Right renal cortex interstitium (tissue), 3 donors: ENCODE measurements at regions not wholly inside any gene's neighbourhood (a gene's known extent, or its start where the extent isn't known, plus 50 kb on each side); places are given as distances from the start of the nearest gene placed in this dataset.

ENCODE experiments used
- DNase-seq, 3 donors: peaks; one replicate each; pipeline ENCODE4 v3.0.0-alpha.2; 2013; ENCODE audit warnings: low read depth in 3 of 3, low spot score in 2 of 3

GRCh38 chrX:39117101-39117500 is 315.8 kb downstream of the MID1IP1 start:
- no peak for DNase-seq

- DNase-seq, result no peak
Observed at GRCh38 chrX:39121903-39122302, 320.6 kb downstream of the MID1IP1 start.

- DNase-seq, result no peak
Observed at GRCh38 chrX:39125834-39126233, 324.6 kb downstream of the MID1IP1 start.

GRCh38 chrX:39133971-39134370 is 332.7 kb downstream of the MID1IP1 start:
- no peak for DNase-seq

GRCh38 chrX:39137363-39137954 is 336.2 kb downstream of the MID1IP1 start:
- DNase-seq, result no peak

- no peak for DNase-seq
Observed at GRCh38 chrX:39140581-39140980, 339.3 kb downstream of the MID1IP1 start.

GRCh38 chrX:39144323-39144722 is 343.1 kb downstream of the MID1IP1 start:
- DNase-seq, result no peak

- no peak for DNase-seq
Observed at GRCh38 chrX:39144956-39145355, 343.7 kb downstream of the MID1IP1 start.

GRCh38 chrX:39145859-39146258 is 344.6 kb downstream of the MID1IP1 start:
- DNase-seq, result no peak

- no peak for DNase-seq
Observed at GRCh38 chrX:39149761-39150160, 348.5 kb downstream of the MID1IP1 start.

- no peak for DNase-seq
Observed at GRCh38 chrX:39150220-39150619, 349.0 kb downstream of the MID1IP1 start.

- DNase-seq, result no peak
Observed at GRCh38 chrX:39150621-39151020, 349.4 kb downstream of the MID1IP1 start.

- DNase-seq, result no peak
Observed at GRCh38 chrX:39152106-39152649, 350.9 kb downstream of the MID1IP1 start.

- no peak for DNase-seq
Observed at GRCh38 chrX:39156051-39156450, 354.8 kb downstream of the MID1IP1 start.

GRCh38 chrX:39157006-39157405 is 355.7 kb downstream of the MID1IP1 start:
- no peak for DNase-seq

GRCh38 chrX:39157796-39158195 is 356.5 kb downstream of the MID1IP1 start:
- no peak for DNase-seq

GRCh38 chrX:39158801-39159657 is 357.8 kb downstream of the MID1IP1 start:
- no peak for DNase-seq

- no peak for DNase-seq
Observed at GRCh38 chrX:39159921-39160507, 358.8 kb downstream of the MID1IP1 start.

- no peak for DNase-seq
Observed at GRCh38 chrX:39161611-39162255, 360.5 kb downstream of the MID1IP1 start.

GRCh38 chrX:39162322-39162735 is 361.1 kb downstream of the MID1IP1 start:
- no peak for DNase-seq

GRCh38 chrX:39163581-39164126 is 362.4 kb downstream of the MID1IP1 start:
- no peak for DNase-seq
